ENCODE measurements at regions not wholly inside any gene's neighbourhood (a gene's known extent, or its start where the extent isn't known, plus 50 kb on each side); places are given as distances from the start of the nearest gene placed in this dataset.

GRCh38 chr5:15283076-15283475 lies 216.9 kb upstream of the FBXL7 start:
- TF ChIP-seq, protein P1, sequence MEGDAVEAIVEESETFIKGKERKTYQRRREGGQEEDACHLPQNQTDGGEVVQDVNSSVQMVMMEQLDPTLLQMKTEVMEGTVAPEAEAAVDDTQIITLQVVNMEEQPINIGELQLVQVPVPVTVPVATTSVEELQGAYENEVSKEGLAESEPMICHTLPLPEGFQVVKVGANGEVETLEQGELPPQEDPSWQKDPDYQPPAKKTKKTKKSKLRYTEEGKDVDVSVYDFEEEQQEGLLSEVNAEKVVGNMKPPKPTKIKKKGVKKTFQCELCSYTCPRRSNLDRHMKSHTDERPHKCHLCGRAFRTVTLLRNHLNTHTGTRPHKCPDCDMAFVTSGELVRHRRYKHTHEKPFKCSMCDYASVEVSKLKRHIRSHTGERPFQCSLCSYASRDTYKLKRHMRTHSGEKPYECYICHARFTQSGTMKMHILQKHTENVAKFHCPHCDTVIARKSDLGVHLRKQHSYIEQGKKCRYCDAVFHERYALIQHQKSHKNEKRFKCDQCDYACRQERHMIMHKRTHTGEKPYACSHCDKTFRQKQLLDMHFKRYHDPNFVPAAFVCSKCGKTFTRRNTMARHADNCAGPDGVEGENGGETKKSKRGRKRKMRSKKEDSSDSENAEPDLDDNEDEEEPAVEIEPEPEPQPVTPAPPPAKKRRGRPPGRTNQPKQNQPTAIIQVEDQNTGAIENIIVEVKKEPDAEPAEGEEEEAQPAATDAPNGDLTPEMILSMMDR (IDR thresholded peaks at IDR 0.05) = no peak
- TF ChIP-seq POLR2A (IDR thresholded peaks at IDR 0.05) = no peak

Data from uterus (tissue), 2 donors.